Endothelial cell of umbilical vein (primary cell): ENCODE measurements at regions not wholly inside any gene's neighbourhood (a gene's known extent, or its start where the extent isn't known, plus 50 kb on each side); places are given as distances from the start of the nearest gene placed in this dataset.

ENCODE experiments used
- BruUV-seq: library from RNA; stranded (reverse); fragments of 400-500 nt; replicated peaks from 2 replicates; lab custom pipeline; 2021; lab: Mats Ljungman, UMichigan
- CTCF ChIA-PET: fragments of 300-600, 350-600 bp; sonication (Branson Sonifier 250); formaldehyde crosslinking; loops from one replicate; lab custom pipeline; 2021; ENCODE audit warnings: antibody characterized with exemption, inconsistent platforms; lab: Charles Lee
- POLR2A ChIA-PET: fragments of 300-600, 350-600 bp; sonication (Branson Sonifier 250); formaldehyde crosslinking; loops from one replicate; lab custom pipeline; 2021; ENCODE audit warnings: antibody characterized with exemption, inconsistent platforms; lab: Charles Lee
- DNase-seq: peaks from one replicate; pipeline ENCODE4 v3.0.0-alpha.2; 2011; ENCODE audit warnings: low read depth, low spot score
- FAIRE-seq: peaks from 2 replicates; lab custom pipeline; 2011; peaks lifted over from hg19 to GRCh38; lab: Jason Lieb, UNC
- H2AFZ ChIP-seq: 2 replicates; pipeline ENCODE4 v1.6.0; 2012; ENCODE audit warnings: low read depth, low read length, control low read depth, inconsistent platforms
- H3K27ac ChIP-seq: 2 replicates; pipeline ENCODE4 v1.5.1; 2011; ENCODE audit warnings: low read depth, mild to moderate bottlenecking, control low read depth, low read length, moderate library complexity; ENCODE audit not compliant: insufficient read depth
- H3K27me3 ChIP-seq, 2 experiments: 2 replicates each; pipeline versions ENCODE4 v1.6.0 to v1.6.1; 2011; ENCODE audit warnings: low read length in 2 of 2, mixed read lengths in 1 of 2; ENCODE audit not compliant: control insufficient read depth in 2 of 2, insufficient read depth in 2 of 2
- H3K36me3 ChIP-seq, 2 experiments: 2 replicates in 1 of 2; 3 replicates in 1 of 2; pipeline ENCODE4 v1.5.1; 2011; ENCODE audit warnings: low read length in 2 of 2, mild to moderate bottlenecking in 1 of 2, moderate library complexity in 1 of 2; ENCODE audit not compliant: control insufficient read depth in 2 of 2, insufficient read depth in 2 of 2; ENCODE audit errors: extremely low read depth in 1 of 2
- H3K4me1 ChIP-seq: 3 replicates; pipeline ENCODE4 v1.5.1; 2011; ENCODE audit warnings: mild to moderate bottlenecking, low read length; ENCODE audit not compliant: control insufficient read depth, insufficient read depth; ENCODE audit errors: extremely low read depth
- H3K4me2 ChIP-seq: 2 replicates; pipeline ENCODE4 v1.6.1; 2011; ENCODE audit warnings: low read length, control low read depth, mixed read lengths; ENCODE audit not compliant: insufficient read depth
- H3K4me3 ChIP-seq, 3 experiments: fragments of 200-600 bp in 1 of 3; sonication (generic), shearing (Covaris generic) in 1 of 3; replicated peaks in 1 of 3; 2 replicates each; pipeline ENCODE4 v1.5.1; 2011 to 2016; ENCODE audit warnings: control low read depth in 3 of 3, low read length in 3 of 3, mild to moderate bottlenecking in 2 of 3, inconsistent platforms in 1 of 3, low read depth in 1 of 3, moderate library complexity in 1 of 3; ENCODE audit not compliant: insufficient read depth in 1 of 3
- H3K79me2 ChIP-seq: 2 replicates; pipeline ENCODE4 v1.6.0; 2012; ENCODE audit warnings: low read length, inconsistent platforms; ENCODE audit not compliant: control insufficient read depth, insufficient read depth
- H3K9ac ChIP-seq: replicated peaks from 2 replicates; pipeline ENCODE3; 2011; ENCODE audit warnings: low read length, control low read depth; ENCODE audit not compliant: insufficient read depth; ENCODE audit errors: extremely low read depth
- H3K9me1 ChIP-seq: replicated peaks from 3 replicates; pipeline ENCODE4 v1.6.0; 2011; ENCODE audit warnings: mild to moderate bottlenecking, low read length; ENCODE audit not compliant: control insufficient read depth, insufficient read depth; ENCODE audit errors: extremely low read depth
- H3K9me3 ChIP-seq: replicated peaks from 2 replicates; pipeline ENCODE4 v1.5.1; 2012; ENCODE audit warnings: low read length, inconsistent platforms; ENCODE audit not compliant: control insufficient read depth, insufficient read depth
- H4K20me1 ChIP-seq: replicated peaks from 2 replicates; pipeline ENCODE3; 2011; ENCODE audit warnings: mild to moderate bottlenecking, low read length; ENCODE audit not compliant: control insufficient read depth, insufficient read depth; ENCODE audit errors: extremely low read depth
- EZH2 ChIP-seq: IDR thresholded peaks from 2 replicates; pipeline ENCODE4 v1.6.1; 2012; ENCODE audit warnings: borderline replicate concordance, low read depth, mild to moderate bottlenecking, moderate library complexity, low read length, inconsistent platforms; ENCODE audit not compliant: severe bottlenecking
- FOS ChIP-seq: IDR thresholded peaks from 2 replicates; pipeline ENCODE4 v1.6.1; 2011; ENCODE audit warnings: mild to moderate bottlenecking, low read length, moderate library complexity, borderline replicate concordance; ENCODE audit not compliant: insufficient read depth
- GATA2 ChIP-seq: IDR thresholded peaks from 2 replicates; pipeline ENCODE4 v1.7.0; 2011; ENCODE audit warnings: low read depth, mild to moderate bottlenecking, moderate library complexity, mixed read lengths, low read length; ENCODE audit not compliant: insufficient read length, insufficient read depth
- JUN ChIP-seq: IDR thresholded peaks from 2 replicates; pipeline ENCODE4 v1.6.1; 2011; ENCODE audit warnings: borderline replicate concordance, low read depth; ENCODE audit not compliant: insufficient read length, insufficient read depth
- MYC ChIP-seq: IDR thresholded peaks from one replicate; pipeline ENCODE4 v1.6.1; 2011; ENCODE audit warnings: mild to moderate bottlenecking, low read depth, low read length
- POLR2A ChIP-seq: IDR thresholded peaks from 2 replicates; pipeline ENCODE4 v1.6.1; 2012; ENCODE audit warnings: low read depth, mild to moderate bottlenecking, control low read depth, low read length
- POLR2AphosphoS5 ChIP-seq: IDR thresholded peaks from 2 replicates; pipeline ENCODE4 v1.6.1; 2012; ENCODE audit warnings: low read depth, mild to moderate bottlenecking, control low read depth, low read length, moderate library complexity; ENCODE audit not compliant: insufficient read depth
- dilution Hi-C: fragments of 300-500 bp; cut with MboI; formaldehyde crosslinking; loops from one replicate; pipeline ENCODE4 v1.15.0; 2019; ENCODE audit warnings: low sequenced_read_pairs; ENCODE audit not compliant: extremely low pct_ligation_motif_present
- intact Hi-C: fragments of 100-400 bp; cut with micrococcal nuclease; formaldehyde crosslinking; loops from one replicate; pipeline ENCODE4 v1.10.0; 2022
- TF ChIP-seq, protein P1 (sequence below): IDR thresholded peaks from 2 replicates; pipeline ENCODE4 v1.6.1; 2011; ENCODE audit not compliant: insufficient read depth, insufficient read length
- TF ChIP-seq, protein P2 (sequence below), 2 donors: IDR thresholded peaks; 1 replicate in 1 of 2; 2 replicates in 1 of 2; pipeline ENCODE4 v1.5.1; 2011; ENCODE audit warnings: low read length in 2 of 2, mild to moderate bottlenecking in 2 of 2, moderate library complexity in 2 of 2, control low read depth in 1 of 2, inconsistent platforms in 1 of 2, low read depth in 1 of 2; ENCODE audit not compliant: insufficient read depth in 1 of 2; ENCODE audit errors: extremely low read depth in 1 of 2

DNA sequence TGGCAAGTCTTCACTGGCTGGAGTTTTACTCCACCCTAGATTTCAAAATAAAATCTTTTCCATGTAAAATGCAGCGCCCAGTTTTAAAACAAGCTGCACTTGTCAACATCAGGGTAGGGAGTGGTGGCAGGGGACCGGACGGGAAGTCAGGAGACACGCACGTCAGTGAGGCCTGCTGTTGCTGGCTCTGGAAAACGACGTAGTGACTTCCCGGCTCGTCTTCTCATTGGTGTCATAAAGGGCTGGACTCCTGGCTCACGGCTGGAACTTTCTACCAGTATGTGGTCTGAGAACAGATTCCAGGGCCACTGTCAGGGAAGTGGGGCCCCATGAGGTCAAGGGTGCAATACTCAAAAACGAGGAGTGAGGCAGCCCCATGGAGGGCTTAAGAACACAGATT lies 64.2 kb upstream of the FOXN3 start:
- no peak overlapping the region for H2AFZ ChIP-seq
- H3K9me1 ChIP-seq = no peaks in the 10 kb centered on the region
- BruUV-seq = no TSS peak
- no peak overlapping the region for H3K4me3 ChIP-seq
- DNase-seq (no peak), FAIRE-seq (no peak)
- dilution Hi-C loops = no loop called here
- H3K9ac ChIP-seq = no peak overlapping the region
- CTCF ChIA-PET = no interaction called here
- no peaks in the 10 kb centered on the region for H3K9me3 ChIP-seq
- no peaks in the 10 kb centered on the region for H3K36me3 ChIP-seq
- no peaks in the 10 kb centered on the region for H3K79me2 ChIP-seq
- no peaks in the 10 kb centered on the region for H3K4me1 ChIP-seq
- no peaks in the 10 kb centered on the region for H3K27me3 ChIP-seq
- POLR2A ChIA-PET = no interaction called here
- H3K4me2 ChIP-seq = no peak overlapping the region
- no peak overlapping the region for H3K27ac ChIP-seq
- TF ChIP-seq JUN (no peak), FOS (no peak), EZH2 (no peak), POLR2A (no peak), GATA2 (no peak), POLR2AphosphoS5 (no peak), MYC (no peak)
- TF ChIP-seq, protein P1, sequence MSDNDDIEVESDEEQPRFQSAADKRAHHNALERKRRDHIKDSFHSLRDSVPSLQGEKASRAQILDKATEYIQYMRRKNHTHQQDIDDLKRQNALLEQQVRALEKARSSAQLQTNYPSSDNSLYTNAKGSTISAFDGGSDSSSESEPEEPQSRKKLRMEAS = no peak
- TF ChIP-seq, protein P2, sequence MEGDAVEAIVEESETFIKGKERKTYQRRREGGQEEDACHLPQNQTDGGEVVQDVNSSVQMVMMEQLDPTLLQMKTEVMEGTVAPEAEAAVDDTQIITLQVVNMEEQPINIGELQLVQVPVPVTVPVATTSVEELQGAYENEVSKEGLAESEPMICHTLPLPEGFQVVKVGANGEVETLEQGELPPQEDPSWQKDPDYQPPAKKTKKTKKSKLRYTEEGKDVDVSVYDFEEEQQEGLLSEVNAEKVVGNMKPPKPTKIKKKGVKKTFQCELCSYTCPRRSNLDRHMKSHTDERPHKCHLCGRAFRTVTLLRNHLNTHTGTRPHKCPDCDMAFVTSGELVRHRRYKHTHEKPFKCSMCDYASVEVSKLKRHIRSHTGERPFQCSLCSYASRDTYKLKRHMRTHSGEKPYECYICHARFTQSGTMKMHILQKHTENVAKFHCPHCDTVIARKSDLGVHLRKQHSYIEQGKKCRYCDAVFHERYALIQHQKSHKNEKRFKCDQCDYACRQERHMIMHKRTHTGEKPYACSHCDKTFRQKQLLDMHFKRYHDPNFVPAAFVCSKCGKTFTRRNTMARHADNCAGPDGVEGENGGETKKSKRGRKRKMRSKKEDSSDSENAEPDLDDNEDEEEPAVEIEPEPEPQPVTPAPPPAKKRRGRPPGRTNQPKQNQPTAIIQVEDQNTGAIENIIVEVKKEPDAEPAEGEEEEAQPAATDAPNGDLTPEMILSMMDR (IDR thresholded peaks at IDR 0.05; ENCODE audit: extremely low read depth in 1 of 2, insufficient read depth in 1 of 2, low read depth in 1 of 2, low read length in 2 of 2) = no peak
- H4K20me1 ChIP-seq = no peaks in the 10 kb centered on the region
- intact Hi-C loops = no loop called here
